Thymus (tissue), 11 donors: ENCODE measurements at regions not wholly inside any gene's neighbourhood (a gene's known extent, or its start where the extent isn't known, plus 50 kb on each side); places are given as distances from the start of the nearest gene placed in this dataset.

Source experiments
- DNase-seq, 9 donors: peaks; one replicate each; pipeline ENCODE4 v3.0.0-alpha.2; 2013; ENCODE audit warnings: low spot score in 9 of 9, low read depth in 6 of 9, missing footprints in 1 of 9
- H3K27ac ChIP-seq, 2 donors: one replicate each; pipeline ENCODE4 v1.5.1; 2013; ENCODE audit warnings: control low read depth in 1 of 2, low read depth in 1 of 2, low read length in 1 of 2, mild to moderate bottlenecking in 1 of 2, moderate library complexity in 1 of 2
- H3K27me3 ChIP-seq, 2 donors: one replicate each; pipeline ENCODE4 v1.5.1; 2013; ENCODE audit warnings: low read length in 1 of 2; ENCODE audit not compliant: control insufficient read depth in 2 of 2, insufficient read depth in 1 of 2
- H3K36me3 ChIP-seq, 2 donors: one replicate each; pipeline ENCODE4 v1.5.1; 2013; ENCODE audit warnings: low read length in 1 of 2, mild to moderate bottlenecking in 1 of 2, moderate library complexity in 1 of 2; ENCODE audit not compliant: control insufficient read depth in 2 of 2, insufficient read depth in 2 of 2
- H3K4me1 ChIP-seq, 2 donors: one replicate each; pipeline ENCODE4 v1.5.1; 2013; ENCODE audit warnings: low read length in 2 of 2; ENCODE audit not compliant: control insufficient read depth in 2 of 2, insufficient read depth in 2 of 2
- H3K4me3 ChIP-seq, 2 donors: one replicate each; pipeline ENCODE4 v1.5.1; 2013; ENCODE audit warnings: low read length in 2 of 2, control low read depth in 1 of 2, mild to moderate bottlenecking in 1 of 2
- H3K9me3 ChIP-seq, 2 donors: one replicate each; pipeline ENCODE4 v1.5.1; 2013; ENCODE audit warnings: low read length in 1 of 2, mild to moderate bottlenecking in 1 of 2; ENCODE audit not compliant: control insufficient read depth in 2 of 2, insufficient read depth in 1 of 2
- WGBS: extraction: QIAGEN DNeasy Blood & Tissue Kit; methylation state at CpG from one replicate; pipeline ENCODE4 v1.1.7; 2013; 5-methylcytosine and 5-hydroxymethylcytosine counted together
- donor health status: healthy.

DNA sequence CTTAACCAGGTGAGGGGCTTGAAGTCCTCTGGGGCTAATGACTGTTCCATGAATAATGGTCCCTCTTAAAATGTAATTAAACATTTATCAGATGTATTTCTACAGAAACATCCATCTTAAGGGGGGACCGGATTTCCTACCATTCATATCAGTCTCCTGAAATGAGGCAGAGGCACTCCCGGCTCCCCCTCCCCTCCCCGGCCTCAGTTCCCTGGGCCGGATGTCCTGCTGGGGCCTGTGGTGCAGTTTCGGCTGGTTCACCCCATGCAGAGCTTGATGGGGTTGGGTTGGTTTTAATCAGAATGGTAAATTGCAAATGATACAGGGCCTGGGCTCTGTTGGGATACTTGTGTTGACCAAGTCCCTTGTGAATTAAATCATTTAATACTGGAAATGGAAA lies 349.4 kb downstream of the PREX1 start:
- H3K4me3 ChIP-seq, result no peak overlapping the region
- H3K27ac ChIP-seq, result no peak overlapping the region
- 56% methylated on average over 5 of the region's 5 CpGs for WGBS
- H3K27me3 ChIP-seq, result peaks cover 0 to 15% of the 10 kb centered on the region in 2 donors
- no peaks in the 10 kb centered on the region for H3K4me1 ChIP-seq
- H3K36me3 ChIP-seq, result no peaks in the 10 kb centered on the region
- H3K9me3 ChIP-seq, result no peaks in the 10 kb centered on the region
- DNase-seq, result no peak

GRCh38 chr20:48476854-48477253 lies 350.9 kb downstream of the PREX1 start:
- Histone ChIP-seq H3K36me3 (no peaks in the 10 kb centered on the region), H3K4me3 (no peak overlapping the region), H3K9me3 (no peaks in the 10 kb centered on the region), H3K4me1 (no peaks in the 10 kb centered on the region), H3K27me3 (peaks cover 0 to 12% of the 10 kb centered on the region in 2 donors), H3K27ac (no peak overlapping the region)
- no peak for DNase-seq
- 96% methylated on average over 11 of the region's 11 CpGs for WGBS

- Histone ChIP-seq H3K27me3 (peaks cover 0 to 9% of the 10 kb centered on the region in 2 donors), H3K4me1 (no peaks in the 10 kb centered on the region), H3K4me3 (no peak overlapping the region), H3K36me3 (no peaks in the 10 kb centered on the region), H3K9me3 (no peaks in the 10 kb centered on the region), H3K27ac (no peak overlapping the region)
- WGBS, result 83% methylated on average over 5 of the region's 5 CpGs
- no peak for DNase-seq
Observed at GRCh38 chr20:48474022-48474421, 353.8 kb downstream of the PREX1 start.

GRCh38 chr20:48471759-48472408 lies 355.9 kb downstream of the PREX1 start:
- Histone ChIP-seq H3K4me3 (no peak overlapping the region), H3K36me3 (no peaks in the 10 kb centered on the region), H3K27ac (no peak overlapping the region), H3K9me3 (peaks cover 0 to 3% of the 10 kb centered on the region in 2 donors), H3K27me3 (no peaks in the 10 kb centered on the region), H3K4me1 (no peaks in the 10 kb centered on the region)
- no peak for DNase-seq
- 73% methylated on average over 9 of the region's 9 CpGs for WGBS

DNA sequence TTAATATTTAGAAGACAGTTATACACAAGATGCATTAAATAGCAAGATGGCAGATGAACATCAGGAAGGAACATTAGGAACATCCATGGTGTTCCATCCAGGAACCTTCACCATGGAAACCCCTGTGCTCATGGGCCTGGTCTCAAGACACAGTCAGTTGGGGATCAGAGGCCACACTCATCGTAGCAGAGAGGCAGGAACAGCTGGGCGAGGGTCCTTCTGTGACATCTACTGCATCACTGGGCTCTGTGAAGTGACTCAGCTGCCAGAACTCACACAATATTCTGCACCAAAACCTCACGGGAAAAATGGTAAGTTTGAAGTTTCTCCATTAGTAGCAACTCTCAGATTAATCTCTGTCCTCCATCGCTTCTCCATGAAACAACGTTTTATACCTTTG lies 356.6 kb downstream of the PREX1 start:
- 82% methylated on average over 5 of the region's 5 CpGs for WGBS
- DNase-seq, result no peak
- Histone ChIP-seq H3K4me1 (no peaks in the 10 kb centered on the region), H3K27me3 (no peaks in the 10 kb centered on the region), H3K36me3 (no peaks in the 10 kb centered on the region), H3K27ac (no peak overlapping the region), H3K9me3 (peaks cover 0 to 3% of the 10 kb centered on the region in 2 donors), H3K4me3 (no peak overlapping the region)

- 91% methylated on average over 3 of the region's 3 CpGs for WGBS
- no peaks in the 10 kb centered on the region for H3K27me3 ChIP-seq
Observed at GRCh38 chr20:48470141-48470540, 357.7 kb downstream of the PREX1 start.

DNA sequence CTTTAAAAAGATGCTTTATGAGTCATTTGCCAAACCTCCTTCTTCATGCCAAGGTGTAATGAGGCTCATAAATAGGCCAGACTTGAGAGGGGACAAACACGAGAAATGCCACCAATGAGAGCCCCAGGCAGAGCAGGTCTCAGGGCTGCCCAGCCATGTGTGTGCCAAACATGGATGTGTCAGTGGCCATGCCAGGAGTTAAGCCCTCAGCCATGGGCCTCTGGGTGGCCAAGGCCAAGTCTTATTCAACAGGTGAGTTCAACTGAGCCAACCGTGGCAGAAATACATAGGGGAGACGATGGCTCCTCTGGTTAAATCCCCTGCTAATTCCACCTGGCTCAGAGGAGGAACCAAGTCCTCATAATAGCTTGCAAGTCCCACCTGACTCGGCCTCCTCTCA lies 358.8 kb downstream of the PREX1 start:
- peaks cover 0 to 3% of the 10 kb centered on the region in 2 donors for H3K9me3 ChIP-seq
- H3K27me3 ChIP-seq, result no peaks in the 10 kb centered on the region
- WGBS, result 93% methylated on average over 4 of the region's 4 CpGs
- no peak overlapping the region for H3K27ac ChIP-seq
- H3K36me3 ChIP-seq, result no peaks in the 10 kb centered on the region
- DNase-seq, result no peak
- H3K4me3 ChIP-seq, result no peak overlapping the region
- no peaks in the 10 kb centered on the region for H3K4me1 ChIP-seq

More at GRCh38 chr20:48470141-48470540, 357.7 kb downstream of the PREX1 start:
- Histone ChIP-seq H3K27ac (no peak overlapping the region), H3K9me3 (peaks cover 0 to 3% of the 10 kb centered on the region in 2 donors), H3K4me1 (no peaks in the 10 kb centered on the region), H3K36me3 (no peaks in the 10 kb centered on the region), H3K4me3 (no peak overlapping the region)
- no peak for DNase-seq

DNA sequence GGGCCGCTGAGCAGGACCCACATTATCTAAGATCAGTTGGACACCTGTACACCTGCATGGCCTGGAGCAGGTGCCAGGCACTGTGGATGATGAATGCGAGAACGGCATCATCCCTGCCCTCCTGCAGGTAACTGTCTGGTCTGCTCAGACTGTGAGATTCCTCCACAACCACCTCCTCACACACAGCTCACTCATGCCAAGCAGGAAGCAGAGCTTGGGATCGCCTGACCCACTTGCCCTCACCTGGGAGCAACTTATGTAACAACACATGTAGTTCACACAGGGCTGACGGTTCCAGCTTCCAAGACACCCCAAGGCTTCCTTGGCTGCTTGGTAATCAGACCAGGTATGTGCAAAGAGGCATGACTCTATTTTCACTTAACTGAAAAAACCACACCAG lies 359.2 kb downstream of the PREX1 start:
- WGBS, result 76% methylated on average over 5 of the region's 5 CpGs
- no peak overlapping the region for H3K27ac ChIP-seq
- no peak overlapping the region for H3K4me3 ChIP-seq
- H3K4me1 ChIP-seq, result no peaks in the 10 kb centered on the region
- no peak for DNase-seq
- no peaks in the 10 kb centered on the region for H3K27me3 ChIP-seq
- no peaks in the 10 kb centered on the region for H3K36me3 ChIP-seq
- peaks cover 0 to 3% of the 10 kb centered on the region in 2 donors for H3K9me3 ChIP-seq

GRCh38 chr20:48467622-48468021 lies 360.2 kb downstream of the PREX1 start:
- no peaks in the 10 kb centered on the region for H3K4me1 ChIP-seq
- 91% methylated on average over 2 of the region's 2 CpGs for WGBS
- no peaks in the 10 kb centered on the region for H3K36me3 ChIP-seq
- no peak overlapping the region for H3K4me3 ChIP-seq
- no peaks in the 10 kb centered on the region for H3K27me3 ChIP-seq
- DNase-seq, result peak in 2 of 9 donors; percentile 10 to 13
- peaks cover 0 to 3% of the 10 kb centered on the region in 2 donors for H3K9me3 ChIP-seq
- no peak overlapping the region for H3K27ac ChIP-seq
